Fibroblast of peridontal ligament (primary cell): ENCODE measurements at regions not wholly inside any gene's neighbourhood (a gene's known extent, or its start where the extent isn't known, plus 50 kb on each side); places are given as distances from the start of the nearest gene placed in this dataset.

Source experiments
- DNase-seq: peaks from one replicate; pipeline ENCODE4 v3.0.0-alpha.2; 2010; ENCODE audit errors: extremely low read depth

DNA sequence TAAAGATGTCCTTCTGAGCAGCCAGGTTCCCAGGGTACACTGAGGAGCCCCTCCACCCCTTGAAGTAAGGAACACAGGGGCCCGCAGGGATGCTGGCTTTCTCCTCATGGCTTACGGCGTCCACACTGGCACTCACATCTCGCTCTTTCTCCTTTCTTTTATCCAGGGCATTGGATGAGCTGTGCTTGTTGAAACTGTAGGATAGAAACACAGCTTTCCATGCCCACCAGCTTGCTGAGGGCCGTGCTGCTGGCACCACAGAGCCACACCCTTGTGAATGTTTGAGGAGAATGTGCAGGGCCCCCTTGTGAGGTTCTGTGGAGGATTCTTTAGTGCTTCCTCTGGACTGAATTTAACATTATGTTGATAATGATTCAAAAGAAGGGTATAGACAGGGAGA is 51.7 kb upstream of the B3GAT1 start:
- no peak for DNase-seq
